ENCODE measurements at regions not wholly inside any gene's neighbourhood (a gene's known extent, or its start where the extent isn't known, plus 50 kb on each side); places are given as distances from the start of the nearest gene placed in this dataset. TPM values are rescaled to one million over a fixed set of nuclear protein-coding genes. Genes with fewer than 3 reads are reported as not detected.

DNA sequence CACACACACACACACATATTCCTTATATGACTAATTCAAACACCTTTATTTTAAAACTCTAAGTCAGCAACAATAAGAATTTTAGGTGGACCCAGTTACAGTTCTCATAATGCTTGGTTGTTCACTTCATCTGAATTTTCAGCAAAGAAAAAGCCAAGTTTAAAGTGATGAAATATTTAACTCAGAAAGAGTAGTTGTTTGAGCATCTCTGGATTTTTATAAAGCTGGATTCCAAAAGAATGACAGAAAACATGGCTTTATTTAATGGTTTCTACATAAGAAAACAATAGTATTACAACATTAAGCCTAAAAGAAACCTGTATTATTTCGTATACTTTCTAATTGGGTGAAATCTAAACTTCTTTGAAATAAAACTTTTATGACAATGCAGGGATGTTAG, 54.2 kb upstream of the ADAMTS5 start:
- Histone ChIP-seq H4K91ac (ENCODE audit: low read length) (no peak overlapping the region), H2BK12ac (ENCODE audit: low read length in 2 of 2) (no peak overlapping the region), H3K23ac (ENCODE audit: low read length in 2 of 2) (no peak overlapping the region), H2BK5ac (ENCODE audit: low read depth, low read length, poor library complexity, severe bottlenecking) (no peak overlapping the region), H3K4me3 (ENCODE audit: insufficient read depth in 1 of 2, low read depth in 1 of 2, low read length in 2 of 2) (no peak overlapping the region), H2AK5ac (ENCODE audit: low read length, severe bottlenecking) (no peak overlapping the region), H3K9ac (ENCODE audit: low read length) (no peak overlapping the region), H3K79me1 (replicated peaks; ENCODE audit: low read length, poor library complexity, severe bottlenecking) (no peaks in the 10 kb centered on the region), H3K36me3 (ENCODE audit: control insufficient read depth in 1 of 2, insufficient read depth in 2 of 2, low read depth in 1 of 2, low read length in 2 of 2) (no peaks in the 10 kb centered on the region), H3K27ac (ENCODE audit: low read length, poor library complexity, severe bottlenecking) (no peak overlapping the region), H4K8ac (ENCODE audit: low read length) (no peak overlapping the region), H2BK15ac (ENCODE audit: low read depth, poor library complexity, severe bottlenecking) (no peak overlapping the region), H3K4me2 (ENCODE audit: low read length, poor library complexity, severe bottlenecking) (no peak overlapping the region), H3K4ac (ENCODE audit: low read depth in 1 of 2, low read length in 2 of 2) (no peak overlapping the region), H3K18ac (ENCODE audit: low read depth in 1 of 2, low read length in 2 of 2) (no peak overlapping the region), H3K14ac (ENCODE audit: low read length in 2 of 2) (no peak overlapping the region), H3K4me1 (ENCODE audit: control insufficient read depth, insufficient read depth, low read depth, low read length) (no peaks in the 10 kb centered on the region), H3K27me3 (ENCODE audit: control insufficient read depth in 1 of 2, insufficient read depth in 1 of 2, low read length in 2 of 2) (no peaks in the 10 kb centered on the region), H3K9me3 (ENCODE audit: control insufficient read depth, low read length) (no peaks in the 10 kb centered on the region), H2AFZ (ENCODE audit: low read depth, low read length) (no peak overlapping the region), H2BK120ac (ENCODE audit: low read depth, low read length) (no peak overlapping the region)
- no CpG with 5 or more reads among the region's 1 CpG for WGBS
- DNase-seq: no peak

DNA sequence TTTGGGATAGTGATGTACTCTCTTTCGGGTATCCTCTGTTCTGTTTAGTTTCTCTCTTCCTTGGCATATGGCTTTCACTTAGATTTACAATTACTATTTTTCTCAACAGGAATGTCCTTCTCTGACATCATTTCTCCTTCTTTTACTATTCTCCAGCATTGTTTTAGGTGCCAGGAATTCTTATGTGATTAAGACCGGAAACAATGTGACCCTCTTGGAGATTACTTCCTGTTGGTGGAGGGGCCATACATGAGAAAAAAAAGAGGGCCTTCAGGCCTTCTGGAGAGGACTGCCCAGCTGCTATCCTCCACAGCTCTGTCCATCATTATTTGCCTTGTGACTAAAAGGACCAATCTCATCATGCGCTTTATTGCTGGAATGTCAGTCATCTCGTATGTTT, 50.4 kb upstream of the ADAMTS5 start:
- Histone ChIP-seq H3K18ac (ENCODE audit: low read depth in 1 of 2, low read length in 2 of 2) (no peak overlapping the region), H2AK5ac (ENCODE audit: low read length, severe bottlenecking) (no peak overlapping the region), H3K23ac (ENCODE audit: low read length in 2 of 2) (no peak overlapping the region), H4K8ac (ENCODE audit: low read length) (no peak overlapping the region), H2AFZ (ENCODE audit: low read depth, low read length) (no peak overlapping the region), H3K9ac (ENCODE audit: low read length) (no peak overlapping the region), H2BK5ac (ENCODE audit: low read depth, low read length, poor library complexity, severe bottlenecking) (no peak overlapping the region), H4K91ac (ENCODE audit: low read length) (no peak overlapping the region), H3K27me3 (ENCODE audit: control insufficient read depth in 1 of 2, insufficient read depth in 1 of 2, low read length in 2 of 2) (no peaks in the 10 kb centered on the region), H2BK15ac (ENCODE audit: low read depth, poor library complexity, severe bottlenecking) (no peak overlapping the region), H3K4me2 (ENCODE audit: low read length, poor library complexity, severe bottlenecking) (no peak overlapping the region), H2BK120ac (ENCODE audit: low read depth, low read length) (no peak overlapping the region), H2BK12ac (ENCODE audit: low read length in 2 of 2) (no peak overlapping the region), H3K4me3 (ENCODE audit: insufficient read depth in 1 of 2, low read depth in 1 of 2, low read length in 2 of 2) (no peak overlapping the region), H3K4ac (ENCODE audit: low read depth in 1 of 2, low read length in 2 of 2) (no peak overlapping the region), H3K79me1 (replicated peaks; ENCODE audit: low read length, poor library complexity, severe bottlenecking) (no peaks in the 10 kb centered on the region), H3K36me3 (ENCODE audit: control insufficient read depth in 1 of 2, insufficient read depth in 2 of 2, low read depth in 1 of 2, low read length in 2 of 2) (no peaks in the 10 kb centered on the region), H3K14ac (ENCODE audit: low read length in 2 of 2) (no peak overlapping the region), H3K4me1 (ENCODE audit: control insufficient read depth, insufficient read depth, low read depth, low read length) (no peaks in the 10 kb centered on the region), H3K27ac (ENCODE audit: low read length, poor library complexity, severe bottlenecking) (no peak overlapping the region), H3K9me3 (ENCODE audit: control insufficient read depth, low read length) (no peaks in the 10 kb centered on the region)
- WGBS: 92% methylated on average over 2 of the region's 4 CpGs
- no peak for DNase-seq

Small RNA genes lying in the stretch of these regions (small RNA-seq; reads per million reads assigned to genes)
- gene NCSTNP1 (ENCODE audit: low read depth) (not detected), gene RF00026 (ENCODE audit: low read depth) (not detected)
